WTC11 (cell line): ENCODE measurements at regions not wholly inside any gene's neighbourhood (a gene's known extent, or its start where the extent isn't known, plus 50 kb on each side); places are given as distances from the start of the nearest gene placed in this dataset.

Experiments used
- ATAC-seq: fragments of 200-7000 bp; cut with Tn5 transposase; 2 replicates; pipeline ENCODE4 v1.10.0; 2021; ENCODE audit warnings: mild to moderate bottlenecking, moderate library complexity
- CTCF ChIA-PET: fragments of 300-600 bp; sonication (Branson Sonifier 250); formaldehyde crosslinking; loops from one replicate; lab custom pipeline; 2021; ENCODE audit warnings: antibody characterized with exemption; lab: Charles Lee
- POLR2A ChIA-PET: fragments of 350-600 bp; sonication (Branson Sonifier 250); formaldehyde crosslinking; loops from one replicate; lab custom pipeline; 2021; ENCODE audit warnings: antibody characterized with exemption; lab: Charles Lee
- DNase-seq: peaks from one replicate; pipeline ENCODE4 v3.0.0; 2021; ENCODE audit warnings: low spot score
- H3K27ac Mint-ChIP-seq: 2 replicates; pipeline ENCODE4 v1.8.0; 2021; ENCODE audit warnings: mixed read lengths
- H3K27me3 Mint-ChIP-seq: 2 replicates; pipeline ENCODE4 v1.8.0; 2021; ENCODE audit warnings: low read depth, mild to moderate bottlenecking, moderate library complexity, mixed read lengths
- H3K36me3 Mint-ChIP-seq: 2 replicates; pipeline ENCODE4 v1.8.0; 2021; ENCODE audit warnings: mixed read lengths
- H3K4me1 Mint-ChIP-seq: 2 replicates; pipeline ENCODE4 v1.8.0; 2022; ENCODE audit warnings: mixed read lengths
- H3K4me3 Mint-ChIP-seq: 2 replicates; pipeline ENCODE4 v1.8.0; 2021; ENCODE audit warnings: mild to moderate bottlenecking, moderate library complexity, mixed read lengths
- H3K9me3 Mint-ChIP-seq: 2 replicates; pipeline ENCODE4 v1.8.0; 2021; ENCODE audit warnings: mixed read lengths
- AR ChIP-seq: fragments of 250-450 bp; sonication (Bioruptor Pico); IDR thresholded peaks from 2 replicates; pipeline ENCODE4 v1.9.0; 2021; ENCODE audit warnings: mild to moderate bottlenecking
- CBFB ChIP-seq: sonication (generic); formaldehyde crosslinking; IDR thresholded peaks from 2 replicates; pipeline ENCODE4 v1.8.1; 2022; ENCODE audit warnings: mild to moderate bottlenecking, low read depth, missing genetic modification reagents
- ELF4 ChIP-seq: sonication (generic); formaldehyde crosslinking; IDR thresholded peaks from 2 replicates; pipeline ENCODE4 v1.8.1; 2022; ENCODE audit warnings: low read depth, mild to moderate bottlenecking, moderate library complexity, missing genetic modification reagents
- ETV6 ChIP-seq: sonication (generic); formaldehyde crosslinking; IDR thresholded peaks from 2 replicates; pipeline ENCODE4 v1.8.1; 2022; ENCODE audit warnings: mild to moderate bottlenecking, missing genetic modification reagents
- FOXP4 ChIP-seq: sonication (generic); formaldehyde crosslinking; IDR thresholded peaks from 2 replicates; pipeline ENCODE4 v1.8.0; 2022; ENCODE audit warnings: mild to moderate bottlenecking, missing genetic modification reagents
- MYBL2 ChIP-seq: sonication (generic); formaldehyde crosslinking; IDR thresholded peaks from 2 replicates; pipeline ENCODE4 v1.8.1; 2023; ENCODE audit warnings: mild to moderate bottlenecking, moderate library complexity, missing genetic modification reagents
- NFATC4 ChIP-seq: fragments of 250-450 bp; sonication (Bioruptor Pico); IDR thresholded peaks from 2 replicates; pipeline ENCODE4 v1.9.0; 2021; ENCODE audit warnings: mild to moderate bottlenecking
- PREB ChIP-seq: sonication (generic); formaldehyde crosslinking; IDR thresholded peaks from 2 replicates; pipeline ENCODE4 v1.8.1; 2022; ENCODE audit warnings: mild to moderate bottlenecking, missing genetic modification reagents, moderate library complexity, borderline replicate concordance
- PRRX2 ChIP-seq: fragments of 250-450 bp; sonication (Bioruptor Pico); IDR thresholded peaks from 2 replicates; pipeline ENCODE4 v1.8.0; 2021; ENCODE audit warnings: mild to moderate bottlenecking
- STAT6 ChIP-seq: sonication (generic); formaldehyde crosslinking; conservative IDR thresholded peaks from 2 replicates; pipeline ENCODE4 v1.8.1; 2023; ENCODE audit warnings: mild to moderate bottlenecking, low read depth, missing genetic modification reagents, moderate library complexity
- TCF7 ChIP-seq: sonication (generic); formaldehyde crosslinking; IDR thresholded peaks from 2 replicates; pipeline ENCODE4 v1.8.0; 2022; ENCODE audit warnings: mild to moderate bottlenecking, low read depth, missing genetic modification reagents, moderate library complexity
- TEAD4 ChIP-seq: sonication (generic); formaldehyde crosslinking; IDR thresholded peaks from 2 replicates; pipeline ENCODE4 v1.8.0; 2022; ENCODE audit warnings: mild to moderate bottlenecking, missing genetic modification reagents
- USF1 ChIP-seq: sonication (generic); formaldehyde crosslinking; IDR thresholded peaks from 2 replicates; pipeline ENCODE4 v1.8.0; 2022; ENCODE audit warnings: mild to moderate bottlenecking, missing genetic modification reagents
- ZNF317 ChIP-seq: sonication (generic); formaldehyde crosslinking; IDR thresholded peaks from 2 replicates; pipeline ENCODE4 v1.8.1; 2023; ENCODE audit warnings: low read depth, mild to moderate bottlenecking, moderate library complexity, missing genetic modification reagents, borderline replicate concordance
- ZNF532 ChIP-seq: fragments of 250-450 bp; sonication (Bioruptor Pico); IDR thresholded peaks from 2 replicates; pipeline ENCODE4 v1.9.0; 2021; ENCODE audit warnings: mild to moderate bottlenecking, borderline replicate concordance

- no peak for TF ChIP-seq STAT6 (CRISPR knock-in tag)
- no peak for TF ChIP-seq NFATC4 (CRISPR knock-in tag)
- TF ChIP-seq USF1 (CRISPR knock-in tag) = no peak
- TF ChIP-seq ETV6 (CRISPR knock-in tag) = no peak
- no peak for TF ChIP-seq PRRX2 (CRISPR knock-in tag)
- TF ChIP-seq MYBL2 = no peak
- TF ChIP-seq TEAD4 (CRISPR knock-in tag) = no peak
- no peak for TF ChIP-seq AR
- no peak for TF ChIP-seq PREB (CRISPR knock-in tag)
- no peaks in the 10 kb centered on the region; the same call in 1 of the 2 replicates for H3K27me3 Mint-ChIP-seq
- peaks cover 36% of the 10 kb centered on the region for H3K36me3 Mint-ChIP-seq
- H3K9me3 Mint-ChIP-seq = peaks cover 91% of the 10 kb centered on the region
- ChIA-PET CTCF (no interaction called here), POLR2A (no interaction called here)
- DNase-seq (no peak), ATAC-seq (no peak)
- H3K4me3 Mint-ChIP-seq = no peak overlapping the region
- no peak overlapping the region for H3K27ac Mint-ChIP-seq
- H3K4me1 Mint-ChIP-seq = peaks cover 17% of the 10 kb centered on the region
These were observed 578.0 kb upstream of the GRM7 start for GRCh38 chr3:6282918-6283317.

GRCh38 chr3:6287088-6287875, 573.6 kb upstream of the GRM7 start:
- DNase-seq (no peak), ATAC-seq (no peak)
- CTCF ChIA-PET = no interaction called here
- POLR2A ChIA-PET = no interaction called here
- no peak overlapping the region for H3K27ac Mint-ChIP-seq
- H3K9me3 Mint-ChIP-seq = peaks cover 91% of the 10 kb centered on the region
- peaks cover 55% of the 10 kb centered on the region for H3K36me3 Mint-ChIP-seq
- H3K4me3 Mint-ChIP-seq = no peak overlapping the region
- peaks cover 17% of the 10 kb centered on the region for H3K4me1 Mint-ChIP-seq
- no peaks in the 10 kb centered on the region; the same call in 1 of the 2 replicates for H3K27me3 Mint-ChIP-seq
- TF ChIP-seq STAT6 (CRISPR knock-in tag) = no peak
- TF ChIP-seq TCF7 (CRISPR knock-in tag) = no peak
- no peak for TF ChIP-seq ELF4 (CRISPR knock-in tag)
- TF ChIP-seq FOXP4 (CRISPR knock-in tag) = no peak
- no peak for TF ChIP-seq ZNF317
- no peak for TF ChIP-seq CBFB
- TF ChIP-seq ZNF532 (CRISPR knock-in tag) = no peak
